K562 (cell line): ENCODE measurements at regions not wholly inside any gene's neighbourhood (a gene's known extent, or its start where the extent isn't known, plus 50 kb on each side); places are given as distances from the start of the nearest gene placed in this dataset.

Experiments
- ATAC-seq: fragments of 200-7000 bp; cut with Tn5 transposase; 3 replicates; pipeline ENCODE4 v1.9.1; 2020; ENCODE audit warnings: moderate library complexity
- BruUV-seq: library from RNA; stranded (reverse); fragments of 400-500 nt; replicated peaks from 2 replicates; lab custom pipeline; 2021; lab: Mats Ljungman, UMichigan
- CTCF ChIA-PET: fragments of 300-600 bp; formaldehyde crosslinking; extraction: SDS; loops from one replicate; lab custom pipeline; 2021; ENCODE audit warnings: low intra/inter-chr PET ratio; lab: Yijun Ruan, JAX
- POLR2A ChIA-PET: fragments of 300-600, 350-650 bp; sonication (Branson Sonifier 250); formaldehyde crosslinking; extraction: SDS; loops from one replicate; lab custom pipeline; 2021; ENCODE audit warnings: antibody characterized with exemption, inconsistent platforms; lab: Yijun Ruan, JAX
- DNase-seq, 4 experiments: peaks; one replicate each; pipeline versions ENCODE4 v3.0.0 to v3.0.0-alpha.2; 2011 to 2018; ENCODE audit warnings: low spot score in 3 of 4, mixed read lengths in 3 of 4; ENCODE audit errors: extremely low read depth in 1 of 4
- FAIRE-seq: peaks from 2 replicates; lab custom pipeline; 2011; peaks lifted over from hg19 to GRCh38; lab: Jason Lieb, UNC
- H2AFZ ChIP-seq: 2 replicates; pipeline ENCODE4 v1.6.0; 2011; ENCODE audit warnings: low read depth, low read length, control low read depth, inconsistent platforms
- H3K27ac ChIP-seq: fragments of 200-600 bp; 3 replicates; pipeline ENCODE4 v1.8.0; 2011; ENCODE audit warnings: low read depth, mild to moderate bottlenecking, control low read depth, inconsistent platforms, low read length, moderate library complexity, mixed read lengths; ENCODE audit errors: extremely low read depth
- H3K27me3 ChIP-seq, 2 experiments: fragments of 300-600 bp in 1 of 2; 2 replicates in 1 of 2; 3 replicates in 1 of 2; pipeline versions ENCODE4 v1.6.0 to v1.8.0; 2011; ENCODE audit warnings: inconsistent platforms in 2 of 2, low read length in 2 of 2, mild to moderate bottlenecking in 1 of 2, mixed read lengths in 1 of 2, moderate library complexity in 1 of 2; ENCODE audit not compliant: control insufficient read depth in 2 of 2, insufficient read depth in 2 of 2
- H3K36me3 ChIP-seq: fragments of 300-600 bp; 3 replicates; pipeline ENCODE4 v1.8.0; 2011; ENCODE audit warnings: mild to moderate bottlenecking, low read length, inconsistent platforms; ENCODE audit not compliant: control insufficient read depth, insufficient read depth
- H3K4me1 ChIP-seq, 2 experiments: fragments of 200-600 bp in 1 of 2; replicated peaks in 1 of 2; 2 replicates in 1 of 2; 3 replicates in 1 of 2; pipeline versions ENCODE4 v1.5.1 to v1.8.0; 2011; ENCODE audit warnings: inconsistent platforms in 2 of 2, low read length in 2 of 2, mild to moderate bottlenecking in 1 of 2, mixed read lengths in 1 of 2, moderate library complexity in 1 of 2; ENCODE audit not compliant: control insufficient read depth in 2 of 2, insufficient read depth in 2 of 2
- H3K4me2 ChIP-seq: 2 replicates; pipeline ENCODE4 v1.6.1; 2011; ENCODE audit warnings: low read length, control low read depth, inconsistent platforms, mixed read lengths; ENCODE audit not compliant: insufficient read depth
- H3K4me3 ChIP-seq: fragments of 200-600 bp; sonication (generic), shearing (Covaris generic); 2 replicates; pipeline ENCODE4 v1.5.1; 2016; ENCODE audit warnings: control low read depth, inconsistent platforms
- H3K79me2 ChIP-seq: fragments of 200-600 bp; 3 replicates; pipeline ENCODE4 v1.8.0; 2011; ENCODE audit warnings: low read length, inconsistent platforms; ENCODE audit not compliant: control insufficient read depth, insufficient read depth
- H3K9ac ChIP-seq, 2 experiments: 2 replicates each; pipeline versions ENCODE4 v1.6.0 to v1.6.1; 2011; ENCODE audit warnings: low read depth in 2 of 2, low read length in 2 of 2, control low read depth in 1 of 2, inconsistent platforms in 1 of 2, mild to moderate bottlenecking in 1 of 2, mixed read lengths in 1 of 2; ENCODE audit not compliant: insufficient read depth in 1 of 2
- H3K9me1 ChIP-seq: one replicate; pipeline ENCODE4 v1.6.0; 2011; ENCODE audit warnings: inconsistent platforms, mild to moderate bottlenecking, low read length, moderate library complexity; ENCODE audit not compliant: control insufficient read depth, insufficient read depth
- H3K9me3 ChIP-seq: replicated peaks from 2 replicates; pipeline ENCODE4 v1.5.1; 2011; ENCODE audit warnings: low read depth, low read length, inconsistent platforms; ENCODE audit not compliant: control insufficient read depth, insufficient read depth
- H4K20me1 ChIP-seq: replicated peaks from 2 replicates; pipeline ENCODE4 v1.6.1; 2011; ENCODE audit warnings: low read length, inconsistent platforms, mixed read lengths; ENCODE audit not compliant: control insufficient read depth, insufficient read depth
- ASH1L ChIP-seq: fragments of 450-650 bp; IDR thresholded peaks from 2 replicates; pipeline ENCODE4 v1.6.1; 2018; ENCODE audit warnings: borderline replicate concordance, mild to moderate bottlenecking, low read depth; ENCODE audit not compliant: partially characterized antibody
- ATF1 ChIP-seq, 2 experiments: fragments of 450-650 bp in 1 of 2; IDR thresholded peaks; 2 replicates each; pipeline ENCODE4 v1.6.1; 2016; ENCODE audit warnings: missing compliant biosample characterization in 1 of 2, missing genetic modification characterization in 1 of 2
- CHD1 ChIP-seq: fragments of 200-600 bp; sonication (generic); IDR thresholded peaks from one replicate; pipeline ENCODE4 v1.6.1; 2012; ENCODE audit warnings: mild to moderate bottlenecking, moderate library complexity, low read length, inconsistent platforms
- DIDO1 ChIP-seq: fragments of 450-650 bp; IDR thresholded peaks from 2 replicates; pipeline ENCODE4 v1.6.1; 2016; ENCODE audit warnings: low read depth, missing biosample characterization, missing genetic modification characterization
- EP300 ChIP-seq: IDR thresholded peaks from 2 replicates; pipeline ENCODE4 v1.6.1; 2012; ENCODE audit warnings: low read length, improper control_type of control experiment
- HSF4 ChIP-seq: fragments of 250-450 bp; sonication (Bioruptor Pico); IDR thresholded peaks from 2 replicates; pipeline ENCODE4 v2.1.2; 2022; ENCODE audit warnings: mild to moderate bottlenecking, moderate library complexity, borderline replicate concordance
- JUNB ChIP-seq: fragments of 450-650 bp; formaldehyde crosslinking; conservative IDR thresholded peaks from 2 replicates; pipeline ENCODE4 v1.4.0; 2020; ENCODE audit warnings: mild to moderate bottlenecking
- KDM2B ChIP-seq: fragments of 250-450 bp; sonication (Bioruptor Pico); IDR thresholded peaks from 2 replicates; pipeline ENCODE4 v1.8.0; 2021; ENCODE audit warnings: mild to moderate bottlenecking, moderate library complexity
- MECOM ChIP-seq: fragments of 250-450 bp; sonication (Bioruptor Pico); IDR thresholded peaks from 2 replicates; pipeline ENCODE4 v1.8.0; 2022; ENCODE audit warnings: inconsistent platforms
- MXI1 ChIP-seq: IDR thresholded peaks from 2 replicates; pipeline ENCODE4 v1.6.1; 2011; ENCODE audit warnings: low read depth, mild to moderate bottlenecking, improper control_type of control experiment, low read length
- NFIC ChIP-seq: fragments of 450-650 bp; IDR thresholded peaks from 2 replicates; pipeline ENCODE4 v1.6.1; 2017; ENCODE audit warnings: mild to moderate bottlenecking, inconsistent platforms
- NONO ChIP-seq, 2 experiments: fragments of 200-400 bp in 1 of 2; fragments of 450-650 bp in 1 of 2; formaldehyde crosslinking in 1 of 2; IDR thresholded peaks; 2 replicates each; pipeline ENCODE4 v1.6.1; 2017; ENCODE audit warnings: low read depth in 2 of 2, mild to moderate bottlenecking in 2 of 2, moderate library complexity in 2 of 2, low read length in 1 of 2
- PRMT5 ChIP-seq: sonication (generic); formaldehyde crosslinking; IDR thresholded peaks from 2 replicates; pipeline ENCODE4 v1.5.0; 2020; ENCODE audit warnings: missing genetic modification reagents
- RNF219 ChIP-seq: fragments of 250-450 bp; sonication (Bioruptor Pico); IDR thresholded peaks from 2 replicates; pipeline ENCODE4 v1.5.0; 2022; ENCODE audit warnings: mild to moderate bottlenecking
- SREBF2 ChIP-seq: sonication (generic); formaldehyde crosslinking; IDR thresholded peaks from 2 replicates; pipeline ENCODE4 v1.4.0; 2020; ENCODE audit warnings: mild to moderate bottlenecking, missing genetic modification reagents
- SRSF1 ChIP-seq: fragments of 200-400 bp; formaldehyde crosslinking; IDR thresholded peaks from 2 replicates; pipeline ENCODE4 v1.6.1; 2017; ENCODE audit warnings: mild to moderate bottlenecking, low read depth, low read length, moderate library complexity
- ZKSCAN3 ChIP-seq: fragments of 250-450 bp; sonication (Bioruptor Pico); IDR thresholded peaks from 2 replicates; pipeline ENCODE4 v1.4.0; 2020
- WGBS: fragments of 100-300 bp; shearing (Covaris generic); methylation state at CpG from one replicate; pipeline ENCODE4 v1.1.6; 2016; ENCODE audit warnings: low coverage, mixed read lengths; ENCODE audit not compliant: insufficient coverage; ENCODE audit errors: missing lambda C conversion rate; 5-methylcytosine and 5-hydroxymethylcytosine counted together
- in situ Hi-C: fragments of 300-500 bp; cut with MboI; formaldehyde crosslinking; loops from 4 replicates; pipeline ENCODE4 v1.15.0; 2018; ENCODE audit warnings: inconsistent platforms, mixed read lengths
- intact Hi-C: fragments of 100-400 bp; cut with micrococcal nuclease; formaldehyde crosslinking; loops from 2 replicates; pipeline ENCODE4 v1.14.2; 2022

GRCh38 chr10:131778842-131779241, 122.0 kb upstream of the PPP2R2D start:
- WGBS = 0% methylated on average over 1 of the region's 8 CpGs
- BruUV-seq = no TSS peak
- intact Hi-C loops = no loop called here

More at GRCh38 chr10:131778842-131779241, 122.0 kb upstream of the PPP2R2D start:
- Histone ChIP-seq H3K4me3 (no peak overlapping the region), H3K27me3 (peaks cover 0 to 5% of the 10 kb centered on the region in 2 experiments; a peak in 2 of 5 replicates), H3K27ac (no peak overlapping the region), H3K79me2 (no peaks in the 10 kb centered on the region), H3K36me3 (no peaks in the 10 kb centered on the region), H3K4me1 (no peaks in the 10 kb centered on the region), H4K20me1 (no peaks in the 10 kb centered on the region), H3K9me3 (no peaks in the 10 kb centered on the region), H3K9ac (no peak overlapping the region), H3K9me1 (no peaks in the 10 kb centered on the region), H3K4me2 (no peak overlapping the region), H2AFZ (no peak overlapping the region)
- ChIA-PET POLR2A (interaction anchor here (0.6 to 0.7 kb wide), 2 partner anchors 11 to 112 kb away, joined by 3 read pairs; no protein-coding TSS in a partner anchor), CTCF (no interaction called here)
- in situ Hi-C loops = no loop called here
- TF ChIP-seq PRMT5 (CRISPR knock-in tag) = no peak
- no peak for TF ChIP-seq ASH1L
- TF ChIP-seq RNF219 (CRISPR knock-in tag) = no peak
- no peak for TF ChIP-seq MECOM (CRISPR knock-in tag)
- no peak for TF ChIP-seq NONO (IDR thresholded peaks at IDR 0.05; ENCODE audit: low read depth in 2 of 2, low read length in 1 of 2)
- no peak for TF ChIP-seq NFIC
- TF ChIP-seq JUNB (CRISPR knock-in tag) = no peak
- TF ChIP-seq KDM2B = no peak
- TF ChIP-seq HSF4 = no peak
- no peak for TF ChIP-seq SRSF1
- TF ChIP-seq MXI1 = no peak
- TF ChIP-seq DIDO1 = no peak
- no peak for TF ChIP-seq EP300
- TF ChIP-seq ATF1 (CRISPR knock-in tag; IDR thresholded peaks at IDR 0.05) = no peak
- TF ChIP-seq ATF1 (tag; IDR thresholded peaks at IDR 0.05) = no peak
- no peak for TF ChIP-seq ZKSCAN3 (CRISPR knock-in tag)
- no peak for TF ChIP-seq SREBF2
- no peak for TF ChIP-seq CHD1
- no peak for ATAC-seq
- no peak for DNase-seq
- no peak for FAIRE-seq
